NCI-H2107 treated with DMSO at 0.1 percent for 48 hours (cell line): ENCODE measurements at regions not wholly inside any gene's neighbourhood (a gene's known extent, or its start where the extent isn't known, plus 50 kb on each side); places are given as distances from the start of the nearest gene placed in this dataset.
A peak's percentile ranks its signal among the peaks of the same experiment; 100 is the strongest.

Experiments
- DNase-seq: peaks from one replicate; lab custom pipeline; 2025; ENCODE audit not compliant: unreplicated experiment; lab: John Stamatoyannopoulos, UW

GRCh38 chr4:165765053-165765452 is 108.0 kb upstream of the TLL1 start:
- DNase-seq, result no peak

DNA sequence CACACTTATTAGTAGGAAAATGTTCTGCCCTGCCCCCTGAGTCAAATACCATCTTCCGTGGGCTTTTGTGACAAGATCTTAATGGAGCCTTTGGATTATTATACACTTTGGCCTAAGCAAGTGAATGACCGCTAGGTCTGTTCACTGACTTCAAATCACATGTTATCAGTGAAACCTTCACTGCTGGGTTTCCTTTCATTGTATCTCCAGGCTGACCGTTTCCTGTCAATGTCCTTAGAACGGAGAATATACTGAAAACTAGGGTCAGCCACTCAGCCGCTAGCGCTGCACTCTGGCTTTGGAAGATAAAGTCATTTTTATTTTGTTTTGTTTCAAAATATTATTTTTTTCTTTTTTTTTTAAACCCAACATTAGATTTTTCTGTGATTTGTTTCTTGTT is 107.0 kb upstream of the TLL1 start:
- DNase-seq, result no peak

GRCh38 chr4:165766976-165767375 is 106.1 kb upstream of the TLL1 start:
- no peak for DNase-seq

DNA sequence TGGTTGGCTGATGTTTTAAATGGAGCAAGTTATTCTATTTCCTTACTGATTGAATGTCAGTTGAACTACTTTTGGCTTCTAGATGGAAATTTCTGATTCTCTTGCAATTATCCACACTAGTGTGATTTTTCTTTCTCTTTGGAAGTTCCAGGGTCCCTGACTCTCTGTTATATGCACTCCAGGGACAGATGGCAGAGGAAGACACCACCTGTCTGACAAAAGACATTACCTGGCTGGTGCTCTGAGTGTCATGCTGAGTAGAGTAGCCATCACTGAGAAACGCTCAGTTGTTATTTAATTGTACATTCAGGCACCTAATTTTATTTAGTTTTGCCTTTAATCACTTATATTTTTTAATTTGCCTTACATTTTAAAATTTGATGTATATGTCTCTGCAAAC is 105.4 kb upstream of the TLL1 start:
- DNase-seq, result no peak

GRCh38 chr4:165768281-165768680 is 104.8 kb upstream of the TLL1 start:
- DNase-seq, result no peak

DNA sequence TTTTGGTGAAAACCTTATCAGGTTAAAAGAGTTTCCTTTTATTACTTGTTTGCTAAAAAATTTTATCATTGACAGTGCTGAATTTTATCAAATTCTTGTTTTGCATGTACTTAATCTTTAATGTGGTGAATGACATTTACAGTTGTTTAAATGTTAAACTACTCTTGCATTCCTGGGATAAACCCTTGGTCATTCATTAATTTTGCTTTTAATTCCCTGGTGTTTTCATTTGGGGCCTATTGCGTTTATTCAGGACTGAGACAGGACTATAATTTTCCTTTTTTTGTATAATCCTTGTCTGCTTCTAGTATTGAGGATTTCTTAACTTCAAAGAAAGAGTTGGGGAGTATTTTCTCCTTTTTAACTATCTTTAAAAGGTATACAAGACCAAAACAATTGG is 98.7 kb upstream of the TLL1 start:
- DNase-seq, result no peak

DNA sequence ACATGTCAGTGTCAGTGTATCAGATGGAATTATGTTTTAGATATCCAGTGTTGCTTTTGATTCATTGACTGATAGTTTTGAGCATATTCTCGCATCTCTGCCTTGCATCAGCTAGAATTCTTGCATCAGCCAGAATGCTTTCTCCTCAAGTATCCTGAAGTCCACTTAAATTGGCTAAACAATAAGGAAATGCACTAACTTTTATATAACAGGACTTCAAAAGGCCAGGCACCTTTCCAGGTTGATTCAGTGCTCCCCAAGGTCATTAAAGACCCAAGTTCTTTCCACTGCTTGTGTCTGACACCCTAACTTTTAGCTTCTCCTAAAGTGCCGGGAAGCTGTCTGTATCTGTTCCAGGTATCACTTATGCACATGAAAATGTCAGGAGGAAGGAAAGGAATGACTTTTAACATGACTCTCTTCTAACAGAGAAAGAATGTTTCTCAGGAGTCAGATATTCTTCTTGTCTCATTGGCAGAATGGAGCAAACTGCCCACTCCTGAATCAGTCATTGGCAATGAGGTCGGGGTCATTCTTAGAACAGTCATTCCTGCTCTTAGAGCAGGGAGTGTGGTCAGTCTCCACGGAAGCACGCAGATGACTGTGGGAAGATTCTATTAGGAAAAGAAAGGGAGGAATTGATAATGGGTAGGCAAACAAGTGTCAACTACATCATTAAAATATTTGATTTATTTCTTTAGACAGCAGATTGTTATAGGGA is 92.9 kb upstream of the TLL1 start:
- DNase-seq, result no peak

GRCh38 chr4:165780735-165781134 is 92.3 kb upstream of the TLL1 start:
- no peak for DNase-seq

DNA sequence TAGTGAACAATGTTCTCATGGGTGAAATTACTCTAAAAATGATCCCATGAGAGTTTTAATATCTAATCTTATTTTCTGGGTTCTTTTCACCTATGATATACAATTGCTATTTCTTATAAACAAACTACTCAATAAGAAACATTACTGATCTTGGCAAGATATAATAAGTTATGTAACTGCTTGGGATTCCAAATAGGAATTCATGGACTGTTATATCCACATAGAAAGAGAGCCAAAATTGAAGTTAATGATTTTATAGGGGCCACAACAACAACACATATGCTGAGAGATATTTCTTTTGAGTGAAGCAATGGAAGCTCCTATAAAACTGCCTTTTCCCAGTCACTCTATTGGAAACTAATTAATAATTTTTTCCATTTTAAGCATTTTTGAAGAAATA is 90.4 kb upstream of the TLL1 start:
- DNase-seq, result no peak

GRCh38 chr4:165783626-165784025 is 89.4 kb upstream of the TLL1 start:
- DNase-seq, result no peak

GRCh38 chr4:165784672-165785071 is 88.4 kb upstream of the TLL1 start:
- DNase-seq, result peak; percentile 15

DNA sequence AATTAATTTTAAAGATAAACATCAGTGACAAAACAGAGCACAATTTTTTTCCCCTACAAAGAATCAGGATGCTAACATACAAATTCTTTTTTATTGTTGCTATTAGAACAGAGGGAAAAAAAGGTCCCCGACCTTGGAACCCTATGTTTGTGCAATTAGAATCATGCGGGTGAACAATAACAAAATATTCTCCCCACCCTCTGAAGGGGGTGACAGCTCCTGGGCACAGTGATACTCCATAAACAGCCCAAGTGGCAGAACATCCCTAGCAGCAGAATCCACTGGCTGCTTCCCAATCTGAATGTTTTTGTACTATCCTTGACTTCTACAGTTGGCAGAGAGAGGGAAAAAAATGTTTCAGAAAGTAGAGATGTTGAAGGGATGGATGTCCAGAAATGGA is 87.7 kb upstream of the TLL1 start:
- DNase-seq, result no peak

GRCh38 chr4:165787516-165788274 is 85.3 kb upstream of the TLL1 start:
- DNase-seq, result no peak

GRCh38 chr4:165788686-165789463 is 84.2 kb upstream of the TLL1 start:
- DNase-seq, result no peak

- DNase-seq, result no peak
These were observed 79.8 kb upstream of the TLL1 start for GRCh38 chr4:165793236-165793635.

- no peak for DNase-seq
These were observed 78.2 kb upstream of the TLL1 start for GRCh38 chr4:165794834-165795233.

- no peak for DNase-seq
These were observed 73.6 kb upstream of the TLL1 start for GRCh38 chr4:165799384-165799815.

DNA sequence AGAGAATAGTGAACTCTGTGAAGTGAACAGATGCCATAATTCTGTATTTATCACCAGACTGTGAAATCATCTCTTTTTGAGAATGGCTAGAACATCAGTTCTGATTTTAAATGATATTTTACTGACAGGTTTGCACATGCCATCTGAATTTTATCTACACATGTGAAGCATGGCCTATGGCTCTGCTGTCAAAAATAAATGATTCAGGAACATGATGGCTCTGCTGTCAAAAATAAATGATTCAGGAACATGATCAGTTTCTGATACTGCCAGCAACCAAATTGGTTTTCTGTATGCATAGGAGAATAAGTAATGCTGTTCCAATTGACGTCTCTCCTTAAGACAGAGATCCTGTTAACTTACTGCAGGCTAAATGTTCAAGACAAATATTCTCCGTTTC is 70.6 kb upstream of the TLL1 start:
- no peak for DNase-seq

DNA sequence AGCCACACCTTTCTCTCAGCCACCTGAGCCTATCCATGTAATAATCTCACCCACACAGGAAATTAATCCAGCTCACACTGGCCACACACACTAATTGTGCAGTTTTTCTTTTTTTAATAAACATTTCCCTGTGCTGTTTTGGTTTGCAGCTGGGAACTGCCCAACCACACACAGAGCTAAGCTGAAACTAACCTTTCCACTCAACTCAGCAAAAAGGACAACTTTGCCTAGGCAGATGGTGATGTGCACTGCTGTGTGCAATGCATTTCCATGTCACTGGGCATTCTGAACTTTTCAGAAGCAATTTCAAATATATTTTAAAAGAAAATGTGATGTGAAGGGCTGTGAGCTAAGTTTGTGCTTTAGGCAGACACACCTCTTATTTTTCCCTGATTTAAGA is 70.0 kb upstream of the TLL1 start:
- no peak for DNase-seq

GRCh38 chr4:165805406-165805805 is 67.6 kb upstream of the TLL1 start:
- DNase-seq, result no peak

DNA sequence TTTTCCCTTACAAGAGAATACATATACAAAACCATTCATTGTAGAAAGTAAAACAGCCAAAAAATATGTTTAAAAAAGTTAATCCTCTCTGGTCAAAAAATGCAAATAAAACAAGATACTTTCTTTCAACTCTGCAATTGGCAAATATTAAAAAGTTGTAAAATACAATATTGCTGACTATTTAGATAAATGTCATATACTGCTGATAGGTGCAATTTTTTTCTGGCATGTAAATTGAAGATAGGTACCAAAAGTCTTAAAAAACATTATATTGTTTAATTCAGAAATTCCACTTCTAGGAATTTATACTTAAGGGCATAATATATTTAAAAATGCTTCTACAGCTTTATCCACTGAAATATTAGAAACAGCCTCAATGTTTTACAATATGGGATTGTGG is 66.4 kb upstream of the TLL1 start:
- DNase-seq, result no peak

DNA sequence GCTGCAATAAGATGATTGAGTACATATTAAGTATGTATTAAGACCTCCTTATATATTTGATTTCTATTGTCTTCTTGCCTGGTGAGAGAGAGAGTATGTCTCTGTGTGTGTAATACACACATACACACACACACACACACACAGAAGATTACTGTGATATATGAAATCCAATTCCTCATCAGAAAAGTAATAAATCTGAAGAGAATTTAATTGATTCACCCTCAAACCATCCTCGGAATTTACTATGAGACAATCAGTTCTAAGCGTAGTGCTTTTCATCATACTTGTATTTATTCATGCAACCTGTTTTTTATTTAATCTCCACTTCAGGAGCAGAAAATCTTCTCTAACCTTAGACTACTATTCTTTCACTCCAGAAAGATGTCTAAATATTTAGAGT is 62.3 kb upstream of the TLL1 start:
- no peak for DNase-seq
